T47D (cell line): ENCODE measurements at regions not wholly inside any gene's neighbourhood (a gene's known extent, or its start where the extent isn't known, plus 50 kb on each side); places are given as distances from the start of the nearest gene placed in this dataset.
A peak's percentile ranks its signal among the peaks of the same experiment; 100 is the strongest.
"Not testable (repeated sequence)": the region's sequence is repeated elsewhere in the genome, so short reads cannot be mapped to it uniquely, and the experiment has no call there.

Experiments used
- DNase-seq, 2 experiments: peaks; one replicate each; pipeline versions ENCODE4 v3.0.0 to v3.0.0-alpha.2; 2011 to 2012; ENCODE audit warnings: low read depth in 1 of 2, low spot score in 1 of 2
- JUND ChIP-seq: IDR thresholded peaks from 2 replicates; pipeline ENCODE4 v1.6.1; 2012; ENCODE audit warnings: low read depth
- in situ Hi-C: cut with HindIII; loops from 2 replicates; pipeline ENCODE4 v1.10.0; 2016; ENCODE audit warnings: low sequenced_read_pairs, low pct_unique_long_range_greater_than_20kb

DNA sequence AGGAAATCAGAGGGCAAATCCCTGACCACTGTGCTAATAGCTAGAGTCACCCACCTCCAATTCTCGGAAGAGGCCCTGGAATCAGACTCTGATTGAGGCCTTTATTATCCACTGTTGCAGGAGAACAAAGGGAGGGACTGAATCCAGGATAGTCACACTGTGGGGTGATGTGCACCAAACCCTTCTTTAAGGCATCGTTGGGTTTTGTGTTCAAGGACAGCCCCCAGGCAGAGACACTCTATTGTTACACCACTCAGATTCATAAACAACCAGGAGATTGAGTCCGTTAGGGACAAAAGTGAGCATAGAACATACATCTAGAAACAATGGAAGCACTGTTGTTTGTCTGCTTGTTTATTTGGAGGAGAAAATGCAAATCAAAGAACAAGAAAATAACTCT is 124.6 kb upstream of the TBCA start:
- no peak for TF ChIP-seq JUND
- in situ Hi-C loops: no loop called here
- DNase-seq: no peak

DNA sequence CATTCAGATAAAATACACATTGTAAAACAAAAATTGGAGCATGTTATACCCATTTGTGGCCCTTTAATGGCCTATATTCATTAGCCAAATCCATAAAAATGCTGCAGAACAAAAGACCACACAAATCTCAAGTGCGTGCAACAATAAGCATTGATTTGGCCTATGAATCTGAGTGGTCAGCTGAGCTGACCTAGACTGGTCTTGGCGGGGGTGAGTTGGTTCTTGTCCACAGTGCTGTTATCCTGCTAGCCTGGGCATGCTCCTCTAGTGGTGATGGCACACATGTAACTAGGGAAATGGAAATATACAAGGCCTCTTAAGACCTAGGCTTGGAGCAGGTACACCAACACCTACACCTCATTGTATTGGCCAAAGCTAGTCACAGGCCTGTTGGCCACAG is 122.2 kb upstream of the TBCA start:
- in situ Hi-C loops: no loop called here
- DNase-seq: no peak
- TF ChIP-seq JUND: no peak

DNA sequence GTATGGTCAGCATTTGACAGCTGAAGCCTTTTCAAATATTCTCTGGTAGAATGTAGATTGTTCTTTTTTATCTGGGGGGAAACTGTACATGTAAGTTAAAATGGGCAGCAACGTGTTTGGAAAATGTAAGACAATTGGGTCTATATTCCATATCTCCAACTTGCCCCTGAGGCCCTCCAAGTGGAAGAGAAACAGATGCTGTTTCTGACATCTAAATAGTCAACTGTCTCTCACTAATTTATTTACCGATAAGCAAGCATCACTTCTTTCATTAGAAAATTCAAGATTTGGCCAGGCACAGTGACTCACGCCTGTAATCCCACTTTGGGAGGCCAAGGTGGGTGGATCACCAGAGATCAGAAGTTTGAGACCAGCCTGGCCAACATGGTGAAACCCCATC is 120.2 kb upstream of the TBCA start:
- in situ Hi-C loops: no loop called here
- DNase-seq: no peak
- TF ChIP-seq JUND: no peak

DNA sequence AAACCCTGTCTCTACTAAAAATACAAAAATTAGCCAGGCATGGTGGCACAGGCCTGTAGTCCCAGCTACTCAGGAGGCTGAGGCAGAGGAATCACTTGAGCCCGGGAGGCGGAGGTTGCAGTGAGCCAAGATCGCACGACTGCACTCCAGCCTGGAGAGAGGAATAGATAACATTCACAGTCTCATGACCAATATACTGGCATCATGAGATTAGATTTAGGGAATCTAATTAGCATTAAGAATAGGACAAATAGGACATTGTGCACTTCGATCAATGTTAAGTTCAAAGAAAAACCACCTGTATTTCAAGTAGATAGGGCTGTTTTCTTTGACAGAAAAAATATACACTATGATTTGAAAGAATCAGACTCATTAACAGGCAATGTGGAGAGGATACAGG is 118.0 kb upstream of the TBCA start:
- in situ Hi-C loops, DNase-seq: not testable (repeated sequence)

DNA sequence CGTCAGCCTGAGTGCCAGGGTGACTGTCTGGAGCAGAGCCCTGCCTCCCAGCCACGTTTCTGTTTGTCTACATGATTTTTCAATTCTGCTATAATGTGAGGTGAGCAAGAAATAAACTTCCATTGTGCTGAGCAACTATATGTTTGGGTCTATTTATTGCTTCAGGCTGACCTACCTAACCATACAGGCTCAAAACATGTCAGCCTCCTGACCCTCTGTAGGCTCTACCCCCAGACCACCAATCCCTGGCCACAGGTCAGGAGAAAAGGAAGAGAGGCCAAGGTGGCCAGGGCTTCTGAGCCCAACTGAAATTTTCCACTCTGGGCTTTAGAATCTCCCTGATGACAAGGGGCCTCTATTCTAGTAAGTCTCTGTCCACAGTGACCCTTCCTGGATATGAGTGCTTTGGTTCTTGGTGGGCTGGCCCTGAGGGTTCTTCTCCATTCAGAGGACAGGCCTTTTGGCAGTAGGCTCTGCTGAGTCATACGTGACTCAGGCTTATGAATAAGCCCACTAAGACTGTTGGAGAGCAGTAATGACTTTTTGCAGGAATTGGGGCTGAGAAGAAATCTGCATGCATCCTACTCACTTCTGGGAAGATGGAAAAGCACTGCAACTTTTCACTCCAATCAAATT is 117.2 kb upstream of the TBCA start:
- DNase-seq: no peak
- in situ Hi-C loops: no loop called here
- no peak for TF ChIP-seq JUND

DNA sequence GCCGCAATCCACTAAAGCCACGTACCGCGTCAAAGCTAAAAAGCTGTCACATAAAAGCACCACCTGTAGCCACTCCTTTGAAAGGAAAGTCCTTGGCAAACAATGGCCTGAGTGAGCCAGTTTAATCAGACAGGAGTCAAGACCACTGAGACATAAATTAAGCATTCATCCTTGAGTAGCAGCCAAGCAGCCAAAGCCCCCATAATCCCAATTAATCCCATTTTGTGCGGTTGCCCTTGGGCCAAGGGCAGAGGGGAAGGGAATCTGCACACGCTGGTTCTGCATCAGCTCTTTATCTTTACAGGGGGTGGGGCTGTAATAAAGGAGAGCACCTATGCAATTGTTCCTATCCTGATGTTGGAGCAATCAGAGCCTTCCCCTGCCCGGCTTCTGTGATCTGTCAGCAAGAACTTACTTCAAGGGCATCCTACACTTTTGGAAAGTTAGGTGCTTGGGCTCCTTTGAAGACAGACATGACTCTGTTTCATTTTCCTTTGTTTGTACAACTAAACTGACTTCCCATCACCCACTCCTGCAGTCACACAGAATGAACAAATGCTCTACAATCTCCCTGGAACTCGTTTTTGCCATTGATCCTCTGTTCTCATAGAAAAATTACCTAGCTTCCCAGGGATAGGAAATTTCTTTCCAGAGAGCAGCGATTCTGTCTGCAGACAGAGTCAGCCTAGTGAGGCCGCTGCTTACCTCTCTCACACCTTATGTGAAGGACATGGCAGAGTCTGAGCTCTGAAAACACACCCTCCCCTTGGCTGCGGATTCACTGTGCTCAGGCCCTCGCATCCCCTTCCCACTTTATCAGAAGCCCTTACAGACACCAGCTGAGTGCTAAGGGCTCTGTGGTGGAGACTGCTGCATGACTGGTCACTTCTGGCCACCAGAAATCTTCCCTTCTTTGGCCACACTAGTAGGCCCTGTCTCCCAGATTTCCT is 116.2 kb upstream of the TBCA start:
- in situ Hi-C loops: no loop called here
- no peak for TF ChIP-seq JUND
- no peak for DNase-seq

DNA sequence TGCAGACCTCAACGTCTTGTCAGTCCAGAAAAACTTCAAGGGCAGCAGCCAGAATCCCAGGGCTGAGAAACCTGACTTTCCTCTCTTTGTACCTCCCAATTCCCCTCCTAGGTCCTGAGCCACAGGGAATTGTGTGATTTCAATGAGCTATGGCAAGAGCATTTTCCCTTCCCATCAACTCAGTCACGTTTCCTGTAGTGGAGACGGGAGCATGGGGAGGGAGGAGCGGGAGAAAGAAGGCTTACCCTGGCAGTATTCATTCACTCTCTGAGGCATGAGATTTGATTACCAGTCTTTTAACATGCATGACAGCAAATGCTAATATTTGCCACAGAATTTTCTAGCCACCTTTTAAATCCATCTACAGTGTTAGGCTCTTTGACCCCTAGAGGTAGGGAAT is 109.4 kb upstream of the TBCA start:
- in situ Hi-C loops: no loop called here
- no peak for TF ChIP-seq JUND
- peak in 1 of 2 experiments; percentile 7 for DNase-seq

DNA sequence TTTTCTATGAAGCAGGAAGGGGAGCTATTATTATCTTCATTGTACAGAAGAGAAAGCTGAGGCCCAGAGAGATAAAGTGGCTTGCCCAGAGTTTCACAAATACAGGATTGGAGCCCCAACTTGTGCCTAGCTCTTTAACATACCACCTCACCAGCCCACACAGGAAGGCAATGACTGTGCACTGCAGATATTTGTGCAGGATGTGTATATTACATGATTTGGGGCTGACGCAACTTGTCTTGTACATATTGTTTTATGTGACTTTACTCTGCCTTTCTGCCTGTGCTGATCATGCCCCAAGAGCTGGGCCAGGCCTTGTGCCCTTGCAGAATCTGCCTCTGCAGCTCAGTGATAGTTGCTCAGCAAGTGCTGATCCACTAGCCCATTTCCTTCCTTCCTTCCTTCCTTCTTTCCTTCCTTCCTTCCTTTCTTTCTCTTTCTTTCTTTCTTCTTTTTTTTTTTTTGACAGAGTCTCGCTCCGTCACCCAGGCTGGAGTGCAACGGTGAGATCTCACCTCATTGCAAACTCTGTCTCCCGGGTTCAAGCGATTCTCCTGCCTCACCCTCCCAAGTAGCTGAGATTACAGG is 106.6 kb upstream of the TBCA start:
- in situ Hi-C loops: no loop called here
- TF ChIP-seq JUND: no peak
- DNase-seq: no peak

DNA sequence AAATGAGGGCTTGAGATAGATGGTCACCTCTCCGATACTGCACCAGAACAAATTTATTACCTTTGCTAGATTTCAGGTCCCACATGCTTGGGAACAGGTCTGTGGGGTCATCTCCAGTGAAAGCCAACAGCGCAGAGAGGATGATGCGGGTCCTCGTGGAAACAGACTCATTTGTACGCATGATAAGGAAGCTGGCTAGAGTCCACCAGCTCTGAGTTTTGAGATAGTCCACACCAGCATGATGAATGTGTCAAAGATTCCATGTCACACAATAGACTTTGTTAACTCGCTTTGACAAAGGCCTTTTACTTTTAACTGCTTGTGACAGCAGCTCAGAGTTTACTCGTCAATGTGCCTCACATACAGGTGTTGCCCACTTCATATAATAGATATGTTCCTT is 105.4 kb upstream of the TBCA start:
- no peak for DNase-seq
- no peak for TF ChIP-seq JUND
- in situ Hi-C loops: no loop called here

DNA sequence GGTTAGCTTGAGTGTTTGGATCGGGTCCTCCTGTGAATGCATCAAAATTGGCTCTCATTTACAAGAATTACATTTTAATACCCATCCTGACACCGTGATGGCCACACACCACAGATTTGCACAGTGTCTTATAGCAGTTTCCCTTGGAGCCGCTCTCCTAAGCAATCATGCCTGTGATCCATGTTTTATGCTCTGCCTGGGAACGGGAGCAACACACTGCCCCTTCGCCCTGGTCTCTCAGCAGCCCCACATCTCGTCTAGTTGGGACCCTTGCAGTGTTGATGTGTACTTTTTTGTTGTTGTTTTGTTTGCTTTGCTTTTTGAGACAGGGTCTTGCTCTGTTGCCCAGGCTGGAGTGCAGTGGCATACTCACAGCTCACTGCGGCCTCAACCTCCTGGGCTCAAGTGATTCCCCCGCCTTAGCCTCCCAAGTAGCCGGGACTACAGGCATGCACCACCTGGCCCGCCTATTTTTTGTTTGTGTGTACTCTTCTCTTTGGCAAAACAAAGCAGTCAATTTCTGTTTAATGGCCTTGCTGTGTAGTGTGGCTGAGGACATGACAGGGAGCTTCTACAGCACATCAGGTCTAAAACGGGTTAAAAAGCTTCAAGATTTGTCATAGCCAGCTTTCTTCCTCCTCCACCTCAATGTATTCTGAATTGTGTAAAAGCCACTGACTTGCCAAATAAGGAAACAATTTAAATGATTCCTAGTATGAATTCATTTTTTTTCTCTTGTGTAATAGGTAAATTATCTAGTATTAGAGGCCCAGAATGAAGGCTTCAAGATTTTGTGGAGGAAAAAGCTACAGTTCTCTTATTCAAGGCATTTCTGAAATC is 101.6 kb upstream of the TBCA start:
- in situ Hi-C loops: no loop called here
- TF ChIP-seq JUND: no peak
- no peak for DNase-seq

DNA sequence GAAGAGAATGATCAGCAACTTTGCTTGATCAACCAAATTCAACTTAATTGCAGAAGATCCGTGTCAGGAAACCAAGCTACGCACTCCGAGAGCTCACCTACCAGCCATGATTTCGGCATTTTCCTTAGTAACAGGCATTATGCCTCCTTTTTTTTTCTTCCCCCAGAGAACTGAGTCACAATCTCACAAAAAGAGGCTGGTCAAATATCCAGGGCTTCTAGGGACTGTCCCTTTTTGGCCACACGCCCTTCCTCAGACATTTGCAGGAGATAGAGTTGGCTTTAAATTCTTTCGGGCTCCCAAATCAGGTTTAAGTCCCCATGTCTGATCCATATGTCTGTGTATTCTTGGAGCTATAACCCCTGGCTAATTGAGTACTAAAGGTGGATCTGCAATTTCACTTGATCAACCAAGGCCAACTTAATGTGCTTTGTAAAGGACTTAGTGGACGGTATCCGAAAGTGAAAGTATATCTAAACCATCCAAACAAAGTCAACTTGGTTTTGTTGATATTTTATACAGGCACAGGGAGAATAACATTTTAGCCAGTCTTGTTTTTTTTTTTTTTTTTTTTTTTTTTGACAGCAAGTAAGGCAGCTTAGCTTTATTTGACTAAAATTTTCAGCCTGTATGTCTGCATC is 100.8 kb upstream of the TBCA start:
- no peak for TF ChIP-seq JUND
- in situ Hi-C loops: no loop called here
- peak in 1 of 2 experiments; percentile 7 for DNase-seq

DNA sequence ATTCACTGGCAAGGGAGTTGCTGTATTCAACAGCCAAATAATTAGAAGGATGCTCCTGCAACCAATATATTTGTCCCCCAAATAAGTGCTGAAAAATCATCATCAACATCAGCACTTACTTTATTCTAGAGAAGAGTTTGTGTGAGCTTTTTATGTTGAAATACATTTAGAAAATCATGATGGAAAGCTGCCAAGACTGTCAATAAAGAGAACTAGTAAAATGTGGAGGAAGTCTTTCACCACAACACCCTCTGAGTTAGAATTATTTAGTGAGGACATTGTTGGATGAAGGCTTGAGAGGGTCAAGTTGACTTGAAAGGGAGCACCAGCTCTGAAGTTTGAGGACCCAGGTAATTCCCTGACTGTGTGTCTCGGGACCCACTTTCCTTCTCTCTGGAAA is 100.2 kb upstream of the TBCA start:
- in situ Hi-C loops: no loop called here
- no peak for DNase-seq
- TF ChIP-seq JUND: no peak

DNA sequence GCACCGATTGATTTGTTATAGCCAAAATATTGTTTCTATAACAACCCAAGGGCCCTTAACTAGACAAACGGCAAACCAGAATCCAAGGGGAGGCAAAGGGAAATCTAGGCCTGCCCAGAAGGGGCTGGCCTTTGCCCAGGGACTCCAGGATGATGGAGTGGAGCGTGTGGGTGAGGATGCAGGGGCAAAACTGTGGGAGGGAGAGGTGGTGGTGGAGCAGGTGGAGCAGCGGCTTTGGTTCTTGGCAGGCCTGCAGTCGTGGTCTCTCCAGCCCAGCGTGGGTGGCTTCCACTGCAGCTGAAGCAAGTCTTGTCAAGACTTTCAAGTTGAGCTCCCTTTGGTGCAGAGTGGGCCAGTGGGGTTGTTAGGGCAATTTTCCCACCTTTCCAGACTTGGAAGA is 98.6 kb upstream of the TBCA start:
- no peak for DNase-seq
- in situ Hi-C loops: no loop called here
- TF ChIP-seq JUND: no peak
